A673 (cell line): ENCODE measurements at regions not wholly inside any gene's neighbourhood (a gene's known extent, or its start where the extent isn't known, plus 50 kb on each side); places are given as distances from the start of the nearest gene placed in this dataset.

Experiments used
- BruUV-seq: library from RNA; stranded (reverse); fragments of 400-500 nt; replicated peaks from 2 replicates; lab custom pipeline; 2021; lab: Mats Ljungman, UMichigan
- CTCF ChIA-PET: fragments of 300-600 bp; sonication (Branson Sonifier 250); formaldehyde crosslinking; loops from one replicate; lab custom pipeline; 2022; ENCODE audit warnings: antibody characterized with exemption; lab: Charles Lee
- POLR2A ChIA-PET: fragments of 300-600 bp; sonication (Branson Sonifier 250); formaldehyde crosslinking; loops from one replicate; lab custom pipeline; 2022; ENCODE audit warnings: antibody characterized with exemption; ENCODE audit not compliant: low non-redundant PET; lab: Charles Lee
- DNase-seq: peaks from one replicate; pipeline ENCODE4 v3.0.0-alpha.2; 2015; ENCODE audit warnings: low spot score
- H3K27ac ChIP-seq: fragments of 200-600 bp; sonication (generic); 2 replicates; pipeline ENCODE4 v1.5.1; 2016; ENCODE audit warnings: mixed run types, low read depth, mild to moderate bottlenecking, mixed read lengths, antibody characterized with exemption, low read length; ENCODE audit not compliant: poor library complexity, severe bottlenecking
- H3K27me3 ChIP-seq: fragments of 200-600 bp; sonication (generic); replicated peaks from 2 replicates; pipeline ENCODE4 v1.6.1; 2017; ENCODE audit warnings: mixed run types, low read depth, mild to moderate bottlenecking, mixed read lengths, antibody characterized with exemption, low read length; ENCODE audit not compliant: insufficient read depth, poor library complexity
- H3K36me3 ChIP-seq: fragments of 200-600 bp; sonication (generic); 2 replicates; pipeline ENCODE4 v1.6.1; 2016; ENCODE audit warnings: mixed run types, mild to moderate bottlenecking, mixed read lengths, antibody characterized with exemption, low read length; ENCODE audit not compliant: insufficient read depth, poor library complexity, severe bottlenecking
- H3K4me1 ChIP-seq: fragments of 200-600 bp; sonication (generic); 2 replicates; pipeline ENCODE4 v1.6.1; 2017; ENCODE audit warnings: mixed run types, mild to moderate bottlenecking, mixed read lengths, antibody characterized with exemption, low read length; ENCODE audit not compliant: insufficient read depth, poor library complexity, severe bottlenecking
- H3K4me3 ChIP-seq: fragments of 200-600 bp; sonication (generic); 2 replicates; pipeline ENCODE4 v1.5.1; 2016; ENCODE audit warnings: low read depth, mixed run types, mild to moderate bottlenecking, mixed read lengths, low read length; ENCODE audit not compliant: poor library complexity, severe bottlenecking
- H3K9me3 ChIP-seq: fragments of 200-600 bp; sonication (generic); 2 replicates; pipeline ENCODE4 v1.6.1; 2016; ENCODE audit warnings: mixed run types, low read depth, mild to moderate bottlenecking, mixed read lengths, antibody characterized with exemption, low read length; ENCODE audit not compliant: poor library complexity, severe bottlenecking
- EZH2 ChIP-seq: fragments of 200-600 bp; sonication (generic); IDR thresholded peaks from 2 replicates; pipeline ENCODE4 v1.6.1; 2017; ENCODE audit warnings: borderline replicate concordance, low read depth, mild to moderate bottlenecking, mixed read lengths, antibody characterized with exemption, low read length; ENCODE audit not compliant: poor library complexity, severe bottlenecking
- intact Hi-C: fragments of 100-400 bp; cut with micrococcal nuclease; formaldehyde crosslinking; loops from one replicate; pipeline ENCODE4 v1.10.0; 2022; ENCODE audit not compliant: unreplicated experiment
- TF ChIP-seq, protein P1 (sequence below): fragments of 300-800, 200-600 bp; sonication (generic); conservative IDR thresholded peaks from 2 replicates; pipeline ENCODE4 v1.5.1; 2017; ENCODE audit warnings: low read depth, mild to moderate bottlenecking, antibody characterized with exemption, low read length, moderate library complexity, mixed read lengths

DNA sequence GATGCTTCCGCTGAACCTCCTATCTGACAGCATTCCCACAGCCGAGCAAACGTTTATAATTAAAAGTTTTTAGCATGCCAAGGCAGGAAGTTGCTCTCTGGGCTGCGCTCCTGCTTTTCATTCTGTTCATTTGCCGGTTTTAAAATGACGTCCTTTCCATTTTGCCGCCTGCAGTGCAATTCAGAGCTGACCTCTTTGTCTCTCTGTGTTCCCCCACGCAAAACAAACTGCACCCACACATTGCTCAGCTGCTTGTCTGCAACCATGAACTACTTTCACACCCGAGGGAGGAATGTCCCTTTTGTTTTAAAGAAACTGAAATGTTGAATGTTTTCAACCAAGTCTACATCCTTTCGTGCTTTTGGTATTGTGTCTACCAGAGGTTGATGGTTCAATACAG, 416.5 kb downstream of the EFNB2 start:
- H3K36me3 ChIP-seq: no peaks in the 10 kb centered on the region
- no peaks in the 10 kb centered on the region for H3K9me3 ChIP-seq
- no peak overlapping the region for H3K4me3 ChIP-seq
- H3K4me1 ChIP-seq: no peaks in the 10 kb centered on the region
- ChIA-PET POLR2A (no interaction called here), CTCF (no interaction called here)
- TF ChIP-seq EZH2: no peak
- TF ChIP-seq, protein P1, sequence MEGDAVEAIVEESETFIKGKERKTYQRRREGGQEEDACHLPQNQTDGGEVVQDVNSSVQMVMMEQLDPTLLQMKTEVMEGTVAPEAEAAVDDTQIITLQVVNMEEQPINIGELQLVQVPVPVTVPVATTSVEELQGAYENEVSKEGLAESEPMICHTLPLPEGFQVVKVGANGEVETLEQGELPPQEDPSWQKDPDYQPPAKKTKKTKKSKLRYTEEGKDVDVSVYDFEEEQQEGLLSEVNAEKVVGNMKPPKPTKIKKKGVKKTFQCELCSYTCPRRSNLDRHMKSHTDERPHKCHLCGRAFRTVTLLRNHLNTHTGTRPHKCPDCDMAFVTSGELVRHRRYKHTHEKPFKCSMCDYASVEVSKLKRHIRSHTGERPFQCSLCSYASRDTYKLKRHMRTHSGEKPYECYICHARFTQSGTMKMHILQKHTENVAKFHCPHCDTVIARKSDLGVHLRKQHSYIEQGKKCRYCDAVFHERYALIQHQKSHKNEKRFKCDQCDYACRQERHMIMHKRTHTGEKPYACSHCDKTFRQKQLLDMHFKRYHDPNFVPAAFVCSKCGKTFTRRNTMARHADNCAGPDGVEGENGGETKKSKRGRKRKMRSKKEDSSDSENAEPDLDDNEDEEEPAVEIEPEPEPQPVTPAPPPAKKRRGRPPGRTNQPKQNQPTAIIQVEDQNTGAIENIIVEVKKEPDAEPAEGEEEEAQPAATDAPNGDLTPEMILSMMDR: no peak
- no TSS peak for BruUV-seq
- no peak overlapping the region for H3K27ac ChIP-seq
- no peaks in the 10 kb centered on the region for H3K27me3 ChIP-seq
- DNase-seq: no peak
- intact Hi-C loops: no loop called here

DNA sequence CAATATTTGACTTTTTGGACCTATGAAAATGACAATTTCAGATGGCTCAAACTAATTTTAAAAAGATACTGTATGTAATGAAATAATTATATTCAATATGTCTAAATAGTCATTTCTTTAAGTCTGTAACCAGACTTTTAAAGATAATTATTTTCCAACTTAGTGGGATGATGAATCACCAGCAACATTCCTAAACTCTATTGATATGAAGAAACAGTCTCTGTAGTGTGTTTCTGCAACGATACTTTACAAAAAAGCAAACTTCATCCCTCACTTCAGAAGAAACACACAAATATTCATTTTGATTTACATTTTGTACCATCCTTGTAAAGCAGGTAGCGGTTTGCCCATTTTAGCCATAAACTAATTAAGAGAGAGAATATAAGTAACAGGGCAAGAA, 417.4 kb downstream of the EFNB2 start:
- ChIA-PET CTCF (no interaction called here), POLR2A (no interaction called here)
- no peak for DNase-seq
- no TSS peak for BruUV-seq
- Histone ChIP-seq H3K4me3 (no peak overlapping the region), H3K4me1 (no peaks in the 10 kb centered on the region), H3K27ac (no peak overlapping the region), H3K9me3 (no peaks in the 10 kb centered on the region), H3K36me3 (no peaks in the 10 kb centered on the region), H3K27me3 (no peaks in the 10 kb centered on the region)
- intact Hi-C loops: no loop called here
- TF ChIP-seq, protein P1: no peak
- no peak for TF ChIP-seq EZH2

DNA sequence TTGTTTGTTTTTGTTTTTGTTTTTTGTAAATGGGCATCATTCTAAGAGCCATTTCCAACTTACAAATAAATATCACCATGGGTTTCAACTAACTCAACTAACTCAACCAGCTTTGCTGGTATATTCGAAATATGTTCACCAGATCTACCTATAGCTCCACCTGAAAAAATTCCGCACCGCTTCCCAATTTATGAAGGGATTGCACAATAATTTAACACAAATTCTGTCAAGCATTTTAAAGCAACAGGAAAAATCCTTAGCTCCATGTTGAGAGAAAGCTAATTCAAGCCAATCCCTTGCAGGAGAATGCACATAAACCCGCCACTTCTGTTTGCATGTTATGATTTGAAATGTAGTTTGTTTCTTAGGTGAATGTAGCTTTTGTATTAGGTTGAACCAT, 417.8 kb downstream of the EFNB2 start:
- H3K4me3 ChIP-seq: no peak overlapping the region
- H3K27ac ChIP-seq: no peak overlapping the region
- TF ChIP-seq, protein P1: no peak
- TF ChIP-seq EZH2: no peak
- BruUV-seq: no TSS peak
- H3K27me3 ChIP-seq: no peaks in the 10 kb centered on the region
- CTCF ChIA-PET: no interaction called here
- no peak for DNase-seq
- no peaks in the 10 kb centered on the region for H3K9me3 ChIP-seq
- H3K4me1 ChIP-seq: no peaks in the 10 kb centered on the region
- H3K36me3 ChIP-seq: no peaks in the 10 kb centered on the region
- POLR2A ChIA-PET: no interaction called here
- intact Hi-C loops: no loop called here
